GM12875 (cell line): ENCODE measurements at regions not wholly inside any gene's neighbourhood (a gene's known extent, or its start where the extent isn't known, plus 50 kb on each side); places are given as distances from the start of the nearest gene placed in this dataset.

Experiments used
- H3K4me3 ChIP-seq: one replicate; pipeline ENCODE4 v1.5.1; 2011; ENCODE audit warnings: low read depth, low read length, control low read depth
- TF ChIP-seq, protein P1 (sequence below): IDR thresholded peaks from 2 replicates; pipeline ENCODE4 v1.5.1; 2011; ENCODE audit warnings: low read depth, mild to moderate bottlenecking, control low read depth, inconsistent platforms, low read length, moderate library complexity, borderline replicate concordance; ENCODE audit not compliant: insufficient read depth

GRCh38 chrX:16222151-16222550 lies 54.9 kb downstream of the MAGEB17 start:
- no peak overlapping the region for H3K4me3 ChIP-seq
- TF ChIP-seq, protein P1, sequence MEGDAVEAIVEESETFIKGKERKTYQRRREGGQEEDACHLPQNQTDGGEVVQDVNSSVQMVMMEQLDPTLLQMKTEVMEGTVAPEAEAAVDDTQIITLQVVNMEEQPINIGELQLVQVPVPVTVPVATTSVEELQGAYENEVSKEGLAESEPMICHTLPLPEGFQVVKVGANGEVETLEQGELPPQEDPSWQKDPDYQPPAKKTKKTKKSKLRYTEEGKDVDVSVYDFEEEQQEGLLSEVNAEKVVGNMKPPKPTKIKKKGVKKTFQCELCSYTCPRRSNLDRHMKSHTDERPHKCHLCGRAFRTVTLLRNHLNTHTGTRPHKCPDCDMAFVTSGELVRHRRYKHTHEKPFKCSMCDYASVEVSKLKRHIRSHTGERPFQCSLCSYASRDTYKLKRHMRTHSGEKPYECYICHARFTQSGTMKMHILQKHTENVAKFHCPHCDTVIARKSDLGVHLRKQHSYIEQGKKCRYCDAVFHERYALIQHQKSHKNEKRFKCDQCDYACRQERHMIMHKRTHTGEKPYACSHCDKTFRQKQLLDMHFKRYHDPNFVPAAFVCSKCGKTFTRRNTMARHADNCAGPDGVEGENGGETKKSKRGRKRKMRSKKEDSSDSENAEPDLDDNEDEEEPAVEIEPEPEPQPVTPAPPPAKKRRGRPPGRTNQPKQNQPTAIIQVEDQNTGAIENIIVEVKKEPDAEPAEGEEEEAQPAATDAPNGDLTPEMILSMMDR, result no peak

- TF ChIP-seq, protein P1, result no peak
- H3K4me3 ChIP-seq, result no peak overlapping the region
Measured at GRCh38 chrX:16223385-16223784, 56.1 kb downstream of the MAGEB17 start.

DNA sequence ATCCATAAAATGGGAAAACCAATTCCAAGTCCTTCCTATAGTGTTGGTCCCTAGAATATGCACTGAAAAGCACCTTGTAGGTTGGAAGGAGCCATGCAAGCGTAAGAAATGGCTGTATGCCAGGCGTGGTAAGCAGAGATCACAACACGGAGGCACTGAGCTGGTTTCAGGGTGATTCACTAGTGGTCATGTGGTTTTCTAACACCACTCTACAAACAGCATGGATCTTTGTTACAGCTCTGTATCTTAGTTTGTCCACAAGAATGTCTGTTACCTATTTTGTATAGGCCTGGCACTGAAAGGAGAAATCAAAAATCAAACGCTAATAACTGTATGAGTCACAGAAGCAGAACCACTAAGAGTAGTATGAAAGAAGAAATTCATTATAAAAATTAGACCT lies 71.9 kb downstream of the MAGEB17 start:
- TF ChIP-seq, protein P1, result no peak
- H3K4me3 ChIP-seq, result no peak overlapping the region

GRCh38 chrX:16240231-16240905 lies 73.1 kb downstream of the MAGEB17 start:
- TF ChIP-seq, protein P1, result no peak
- H3K4me3 ChIP-seq, result no peak overlapping the region

DNA sequence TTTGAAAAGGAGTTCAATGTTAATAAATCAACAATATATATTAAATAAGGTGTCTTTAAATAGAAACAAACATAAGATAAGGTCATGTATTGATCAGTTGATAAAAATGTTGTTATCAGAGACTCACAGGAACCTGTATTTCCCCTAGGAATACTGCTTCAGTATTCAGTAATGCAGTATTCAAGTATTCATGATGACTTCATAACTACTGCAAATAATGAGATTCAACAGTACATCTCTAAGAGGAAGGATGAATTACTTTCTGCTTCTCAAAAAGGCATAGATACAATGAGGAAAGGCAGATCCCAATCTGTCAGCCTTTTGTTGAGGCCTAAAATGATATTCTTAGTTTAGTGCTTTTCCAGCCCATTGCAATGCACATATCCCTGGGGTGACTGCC lies 73.7 kb downstream of the MAGEB17 start:
- TF ChIP-seq, protein P1, result no peak
- H3K4me3 ChIP-seq, result no peak overlapping the region

GRCh38 chrX:16250296-16250695 lies 83.0 kb downstream of the MAGEB17 start:
- TF ChIP-seq, protein P1, result no peak
- no peak overlapping the region for H3K4me3 ChIP-seq

GRCh38 chrX:16251782-16252181 lies 84.5 kb downstream of the MAGEB17 start:
- no peak overlapping the region for H3K4me3 ChIP-seq
- TF ChIP-seq, protein P1, result no peak
